OCI-LY3 (cell line): ENCODE measurements at regions not wholly inside any gene's neighbourhood (a gene's known extent, or its start where the extent isn't known, plus 50 kb on each side); places are given as distances from the start of the nearest gene placed in this dataset.

Experiments
- CTCF ChIP-seq: fragments of 200-600, 300-600 bp; sonication (generic); IDR thresholded peaks from 2 replicates; pipeline ENCODE4 v1.5.1; 2014; ENCODE audit warnings: antibody characterized with exemption, low read length, low read depth
- EZH2phosphoT487 ChIP-seq: fragments of 200-600 bp; shearing (Covaris generic); IDR thresholded peaks from 2 replicates; pipeline ENCODE4 v1.6.1; 2018; ENCODE audit warnings: antibody characterized with exemption, mixed run types, low read depth

- TF ChIP-seq EZH2phosphoT487 (no peak), CTCF (no peak)
Observed at GRCh38 chr12:59115526-59115925, 195.2 kb upstream of the LRIG3 start.
